Neutrophil (primary cell): ENCODE measurements at regions not wholly inside any gene's neighbourhood (a gene's known extent, or its start where the extent isn't known, plus 50 kb on each side); places are given as distances from the start of the nearest gene placed in this dataset.

Source experiments
- H3K27ac ChIP-seq: fragments of 200-600 bp; sonication (generic); 2 replicates; pipeline ENCODE4 v1.5.1; 2016; ENCODE audit warnings: mild to moderate bottlenecking, moderate library complexity
- H3K27me3 ChIP-seq: fragments of 200-600 bp; sonication (generic); 2 replicates; pipeline ENCODE4 v1.6.0; 2016; ENCODE audit warnings: mild to moderate bottlenecking
- H3K36me3 ChIP-seq: fragments of 200-600 bp; sonication (generic); 2 replicates; pipeline ENCODE4 v1.5.1; 2017
- H3K4me1 ChIP-seq, 2 experiments: fragments of 200-600 bp in 1 of 2; sonication (generic) in 1 of 2; 1 replicate in 1 of 2; 2 replicates in 1 of 2; pipeline versions ENCODE4 v1.5.1 to v1.6.1; 2013 to 2016; ENCODE audit warnings: low read depth in 1 of 2, low read length in 1 of 2, mild to moderate bottlenecking in 1 of 2, moderate library complexity in 1 of 2; ENCODE audit not compliant: control insufficient read depth in 1 of 2, insufficient read depth in 1 of 2
- H3K4me3 ChIP-seq, 2 experiments: fragments of 200-600 bp in 1 of 2; sonication (generic) in 1 of 2; 1 replicate in 1 of 2; 2 replicates in 1 of 2; pipeline ENCODE4 v1.5.1; 2013 to 2016; ENCODE audit warnings: low read depth in 1 of 2, low read length in 1 of 2, mild to moderate bottlenecking in 1 of 2, moderate library complexity in 1 of 2
- H3K9me3 ChIP-seq: fragments of 200-600 bp; sonication (generic); 2 replicates; pipeline ENCODE4 v1.5.1; 2016
- TF ChIP-seq, protein P1 (sequence below): fragments of 200-600 bp; sonication (generic); IDR thresholded peaks from 2 replicates; pipeline ENCODE4 v1.5.1; 2016; ENCODE audit warnings: antibody characterized with exemption

DNA sequence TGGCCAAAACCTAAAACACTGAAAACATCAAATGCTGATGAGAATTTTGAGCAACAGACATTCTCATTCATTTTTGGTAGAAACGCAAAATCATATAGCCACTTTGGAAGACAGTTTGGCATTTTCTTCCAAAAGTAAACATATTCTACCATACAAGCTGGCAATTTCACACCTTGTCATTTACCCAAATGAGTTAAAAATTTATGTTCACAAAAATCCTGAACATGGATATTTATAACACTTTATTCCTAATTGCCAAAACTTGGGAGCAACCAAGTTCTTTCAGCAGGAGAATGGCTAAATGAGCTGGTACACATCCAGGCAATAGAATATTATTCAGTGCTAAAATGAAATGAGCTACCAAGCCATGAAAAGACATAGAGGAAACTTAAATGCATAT is 1270.1 kb upstream of the ACO1 start:
- no peaks in the 10 kb centered on the region for H3K9me3 ChIP-seq
- H3K27ac ChIP-seq: no peak overlapping the region
- TF ChIP-seq, protein P1, sequence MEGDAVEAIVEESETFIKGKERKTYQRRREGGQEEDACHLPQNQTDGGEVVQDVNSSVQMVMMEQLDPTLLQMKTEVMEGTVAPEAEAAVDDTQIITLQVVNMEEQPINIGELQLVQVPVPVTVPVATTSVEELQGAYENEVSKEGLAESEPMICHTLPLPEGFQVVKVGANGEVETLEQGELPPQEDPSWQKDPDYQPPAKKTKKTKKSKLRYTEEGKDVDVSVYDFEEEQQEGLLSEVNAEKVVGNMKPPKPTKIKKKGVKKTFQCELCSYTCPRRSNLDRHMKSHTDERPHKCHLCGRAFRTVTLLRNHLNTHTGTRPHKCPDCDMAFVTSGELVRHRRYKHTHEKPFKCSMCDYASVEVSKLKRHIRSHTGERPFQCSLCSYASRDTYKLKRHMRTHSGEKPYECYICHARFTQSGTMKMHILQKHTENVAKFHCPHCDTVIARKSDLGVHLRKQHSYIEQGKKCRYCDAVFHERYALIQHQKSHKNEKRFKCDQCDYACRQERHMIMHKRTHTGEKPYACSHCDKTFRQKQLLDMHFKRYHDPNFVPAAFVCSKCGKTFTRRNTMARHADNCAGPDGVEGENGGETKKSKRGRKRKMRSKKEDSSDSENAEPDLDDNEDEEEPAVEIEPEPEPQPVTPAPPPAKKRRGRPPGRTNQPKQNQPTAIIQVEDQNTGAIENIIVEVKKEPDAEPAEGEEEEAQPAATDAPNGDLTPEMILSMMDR: no peak
- no peaks in the 10 kb centered on the region for H3K27me3 ChIP-seq
- H3K4me1 ChIP-seq: no peaks in the 10 kb centered on the region
- H3K36me3 ChIP-seq: no peaks in the 10 kb centered on the region
- H3K4me3 ChIP-seq: no peak overlapping the region

DNA sequence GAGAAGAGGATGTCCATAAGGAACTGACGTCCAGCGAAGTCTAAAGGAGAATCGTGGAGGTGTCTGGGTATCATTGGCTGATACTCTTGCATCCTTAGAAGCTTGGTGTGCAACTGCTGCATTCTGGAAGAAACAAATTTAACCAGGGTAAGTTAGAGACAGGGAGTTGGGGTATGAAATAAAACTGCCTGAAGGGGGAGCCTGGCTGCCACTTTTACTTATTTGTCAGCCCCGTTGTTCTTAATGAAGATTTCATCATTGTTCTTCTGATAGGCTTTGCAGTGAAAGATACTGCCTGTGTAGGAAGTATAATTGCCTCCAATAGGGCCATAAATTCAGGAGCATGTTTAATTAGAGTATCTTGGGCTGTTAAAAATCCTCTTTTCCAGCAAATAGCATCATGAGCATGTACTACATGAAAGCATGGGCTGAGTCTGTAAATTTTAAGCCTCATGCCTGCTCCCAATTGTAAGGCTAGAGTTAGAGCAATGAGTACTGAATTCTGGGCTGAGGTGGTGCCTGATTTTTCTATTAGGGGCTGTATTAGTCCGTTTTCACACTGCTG is 1264.5 kb upstream of the ACO1 start:
- H3K36me3 ChIP-seq: no peaks in the 10 kb centered on the region
- TF ChIP-seq, protein P1: no peak
- H3K9me3 ChIP-seq: no peaks in the 10 kb centered on the region
- no peaks in the 10 kb centered on the region for H3K27me3 ChIP-seq
- no peak overlapping the region for H3K4me3 ChIP-seq
- no peaks in the 10 kb centered on the region for H3K4me1 ChIP-seq
- H3K27ac ChIP-seq: no peak overlapping the region

DNA sequence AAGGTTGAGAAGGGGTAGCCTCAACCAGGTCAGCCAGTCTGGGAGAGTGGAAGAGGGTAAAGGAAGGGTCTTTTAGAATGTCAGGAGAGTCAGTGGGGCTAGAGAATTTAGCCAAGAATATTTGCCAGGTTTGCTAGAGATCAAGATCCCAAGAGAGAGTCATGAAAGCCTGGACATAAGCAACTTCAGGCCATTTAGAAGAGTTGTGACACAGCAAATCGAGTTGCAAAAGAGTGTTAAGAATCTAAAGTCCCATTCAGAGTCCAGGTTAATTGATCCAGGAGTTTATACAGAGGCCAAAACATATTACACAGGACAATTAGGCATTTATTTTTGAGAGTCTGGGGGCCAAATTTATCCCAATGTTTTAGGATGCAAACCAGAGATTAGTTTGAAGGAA is 1260.1 kb upstream of the ACO1 start:
- Histone ChIP-seq H3K9me3 (no peaks in the 10 kb centered on the region), H3K4me1 (no peaks in the 10 kb centered on the region)
- TF ChIP-seq, protein P1: no peak

DNA sequence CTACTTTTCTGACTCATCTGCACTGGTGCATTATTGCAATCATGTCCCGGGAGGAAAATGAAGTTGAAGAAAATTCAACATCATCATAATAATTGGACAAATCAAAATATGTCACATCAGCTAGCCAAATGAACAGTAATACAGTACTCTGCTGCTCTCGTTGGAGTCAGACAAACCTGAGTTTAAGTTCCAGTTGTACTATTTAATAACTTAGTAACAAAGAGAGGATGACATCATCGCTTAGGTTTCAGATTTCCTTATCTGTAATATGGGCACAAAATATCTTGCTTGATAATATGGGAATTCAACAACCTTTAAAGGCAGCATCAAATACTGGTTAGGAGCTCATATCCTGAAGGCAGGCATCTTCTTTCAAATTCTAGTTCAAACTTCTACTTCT is 1248.9 kb upstream of the ACO1 start:
- Histone ChIP-seq H3K9me3 (no peaks in the 10 kb centered on the region), H3K36me3 (no peaks in the 10 kb centered on the region), H3K4me3 (no peak overlapping the region), H3K27ac (no peak overlapping the region), H3K27me3 (no peaks in the 10 kb centered on the region), H3K4me1 (no peaks in the 10 kb centered on the region)
- TF ChIP-seq, protein P1: no peak

More for the DNA sequence above, 1260.1 kb upstream of the ACO1 start:
- H3K4me3 ChIP-seq: no peak overlapping the region
- no peak overlapping the region for H3K27ac ChIP-seq
- no peaks in the 10 kb centered on the region for H3K27me3 ChIP-seq
- no peaks in the 10 kb centered on the region for H3K36me3 ChIP-seq

DNA sequence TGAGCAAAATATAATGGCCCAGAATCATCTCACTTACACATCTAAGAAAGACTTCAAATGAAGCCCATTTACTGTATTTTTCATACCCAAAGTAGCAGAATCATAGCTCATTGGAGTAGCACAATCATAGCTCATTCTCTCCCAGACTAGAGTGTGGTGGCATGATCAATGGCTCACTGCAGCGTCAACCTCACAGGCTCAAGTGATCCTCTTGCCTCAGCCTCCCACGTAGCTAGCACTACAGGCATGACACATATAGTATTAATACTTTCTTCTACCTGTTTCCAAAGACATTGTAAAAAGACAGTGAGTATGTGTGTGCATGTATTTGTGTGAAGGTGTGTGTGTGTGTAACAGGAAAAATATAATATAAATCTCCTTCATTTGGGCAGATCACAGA is 1247.9 kb upstream of the ACO1 start:
- H3K36me3 ChIP-seq: no peaks in the 10 kb centered on the region
- H3K9me3 ChIP-seq: no peaks in the 10 kb centered on the region
- H3K4me1 ChIP-seq: no peaks in the 10 kb centered on the region
- H3K4me3 ChIP-seq: no peak overlapping the region
- H3K27me3 ChIP-seq: no peaks in the 10 kb centered on the region
- TF ChIP-seq, protein P1: no peak
- H3K27ac ChIP-seq: no peak overlapping the region
